ENCODE measurements at regions not wholly inside any gene's neighbourhood (a gene's known extent, or its start where the extent isn't known, plus 50 kb on each side); places are given as distances from the start of the nearest gene placed in this dataset.

DNA sequence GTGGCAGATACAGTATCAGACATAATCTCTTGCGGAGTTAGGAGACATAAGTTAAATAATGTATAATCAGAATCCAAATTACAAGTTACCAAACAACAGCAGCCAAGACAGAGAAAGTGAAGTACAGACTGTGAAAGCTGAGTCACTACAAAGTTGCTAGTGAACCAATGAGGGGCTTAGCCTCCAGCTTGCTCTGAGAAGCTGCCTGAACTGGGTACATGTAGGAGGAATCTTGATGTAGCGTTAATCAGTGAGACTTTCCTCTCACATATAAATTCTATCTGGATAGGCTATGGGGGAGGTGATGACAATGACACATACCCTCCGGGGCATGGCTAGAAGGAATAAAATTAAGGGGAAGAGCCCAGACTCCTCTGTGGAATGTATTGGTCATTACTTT, 1234.3 kb upstream of the DDX18 start:
- TF ChIP-seq CTCF (IDR thresholded peaks at IDR 0.05) (no peak), POLR2A (IDR thresholded peaks at IDR 0.05) (no peak)
